ENCODE measurements at regions not wholly inside any gene's neighbourhood (a gene's known extent, or its start where the extent isn't known, plus 50 kb on each side); places are given as distances from the start of the nearest gene placed in this dataset.

DNA sequence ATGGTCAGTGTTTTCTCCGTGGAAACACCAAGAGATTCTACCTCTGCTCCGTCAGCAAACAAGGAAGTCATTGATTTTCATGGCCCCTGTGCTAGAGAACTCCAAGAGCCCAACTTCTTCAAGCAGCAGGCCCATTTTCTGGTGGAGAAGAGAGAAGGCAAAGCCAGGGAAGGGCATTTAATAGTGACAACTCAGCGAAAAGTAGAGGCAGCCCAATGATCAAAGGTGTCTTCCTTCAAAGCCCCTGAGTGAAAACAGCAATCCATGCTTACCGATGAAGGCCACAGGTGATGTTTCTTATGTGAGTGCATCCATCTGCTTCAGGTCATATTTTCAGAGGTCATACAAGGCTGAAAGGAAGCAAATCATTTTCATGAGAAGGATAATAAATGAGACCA is 77.3 kb downstream of the VCPKMT start:
- peak overlapping the region; percentile 52 for H3K27ac ChIP-seq
- TF ChIP-seq POLR2AphosphoS5 (IDR thresholded peaks at IDR 0.05; ENCODE audit: insufficient read depth in 1 of 2, low read depth in 1 of 2), result no peak
- TF ChIP-seq POLR2A (IDR thresholded peaks at IDR 0.05), result no peak
- TF ChIP-seq, protein P1, sequence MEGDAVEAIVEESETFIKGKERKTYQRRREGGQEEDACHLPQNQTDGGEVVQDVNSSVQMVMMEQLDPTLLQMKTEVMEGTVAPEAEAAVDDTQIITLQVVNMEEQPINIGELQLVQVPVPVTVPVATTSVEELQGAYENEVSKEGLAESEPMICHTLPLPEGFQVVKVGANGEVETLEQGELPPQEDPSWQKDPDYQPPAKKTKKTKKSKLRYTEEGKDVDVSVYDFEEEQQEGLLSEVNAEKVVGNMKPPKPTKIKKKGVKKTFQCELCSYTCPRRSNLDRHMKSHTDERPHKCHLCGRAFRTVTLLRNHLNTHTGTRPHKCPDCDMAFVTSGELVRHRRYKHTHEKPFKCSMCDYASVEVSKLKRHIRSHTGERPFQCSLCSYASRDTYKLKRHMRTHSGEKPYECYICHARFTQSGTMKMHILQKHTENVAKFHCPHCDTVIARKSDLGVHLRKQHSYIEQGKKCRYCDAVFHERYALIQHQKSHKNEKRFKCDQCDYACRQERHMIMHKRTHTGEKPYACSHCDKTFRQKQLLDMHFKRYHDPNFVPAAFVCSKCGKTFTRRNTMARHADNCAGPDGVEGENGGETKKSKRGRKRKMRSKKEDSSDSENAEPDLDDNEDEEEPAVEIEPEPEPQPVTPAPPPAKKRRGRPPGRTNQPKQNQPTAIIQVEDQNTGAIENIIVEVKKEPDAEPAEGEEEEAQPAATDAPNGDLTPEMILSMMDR (IDR thresholded peaks at IDR 0.05), result no peak
- peaks cover 46% of the 10 kb centered on the region for H3K4me1 ChIP-seq
- H3K27me3 ChIP-seq, result no peaks in the 10 kb centered on the region
- intact Hi-C loops (cut with DNase I), result loop anchor here (10.0 kb wide), 1 partner anchor 54 kb away; no protein-coding TSS in a partner anchor
- no peaks in the 10 kb centered on the region for H3K9me3 ChIP-seq
- no peak overlapping the region for H3K4me3 ChIP-seq
- H3K36me3 ChIP-seq, result no peaks in the 10 kb centered on the region
- DNase-seq (ENCODE audit: extremely low spot score in 2 of 2), result no peak

DNA sequence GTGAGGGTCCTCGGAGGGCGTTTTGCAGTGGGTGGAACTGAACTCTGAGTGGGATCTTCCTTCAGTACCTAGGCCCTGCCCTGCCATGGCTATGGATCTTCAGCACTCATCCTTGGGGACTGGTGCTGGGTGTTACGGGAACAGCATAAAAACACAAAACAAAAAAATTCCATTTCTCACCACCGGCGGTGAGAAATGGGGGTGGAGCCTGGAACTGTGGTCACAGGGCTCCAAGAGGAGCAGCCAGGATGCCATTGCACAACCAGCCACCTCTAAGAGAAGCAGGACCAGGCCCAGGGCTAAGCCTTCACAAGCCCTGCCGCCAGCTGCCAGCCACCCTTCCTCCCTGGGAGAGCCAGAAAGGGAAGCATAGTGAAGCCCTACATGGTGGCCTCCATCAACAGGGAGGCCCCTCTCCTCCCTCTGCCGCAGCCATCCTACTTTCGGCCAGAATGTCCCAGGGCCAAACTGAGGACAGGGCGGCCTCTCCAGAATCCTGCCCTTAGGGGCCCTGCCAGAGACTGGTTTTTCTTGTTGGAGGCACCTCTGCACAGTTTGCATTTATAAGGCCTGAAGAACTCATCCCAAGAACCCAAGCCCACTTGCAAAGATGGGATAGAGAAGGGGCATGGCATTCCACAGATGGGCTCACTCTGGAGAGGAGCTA is 76.5 kb downstream of the VCPKMT start:
- peaks cover 53% of the 10 kb centered on the region for H3K4me1 ChIP-seq
- no peaks in the 10 kb centered on the region for H3K9me3 ChIP-seq
- intact Hi-C loops (cut with DNase I), result loop anchor here (10.0 kb wide), 1 partner anchor 55 kb away; no protein-coding TSS in a partner anchor
- H3K27me3 ChIP-seq, result no peaks in the 10 kb centered on the region
- no peak for TF ChIP-seq POLR2A (IDR thresholded peaks at IDR 0.05)
- H3K27ac ChIP-seq, result peak overlapping the region; percentile 52
- DNase-seq (ENCODE audit: extremely low spot score in 2 of 2), result no peak
- H3K4me3 ChIP-seq, result no peak overlapping the region
- H3K36me3 ChIP-seq, result no peaks in the 10 kb centered on the region

GRCh38 chr14:50040401-50040775 is 76.0 kb downstream of the VCPKMT start:
- Histone ChIP-seq H3K36me3 (no peaks in the 10 kb centered on the region), H3K4me3 (no peak overlapping the region), H3K4me1 (peaks cover 57% of the 10 kb centered on the region), H3K27ac (peak overlapping the region; percentile 52), H3K9me3 (no peaks in the 10 kb centered on the region), H3K27me3 (no peaks in the 10 kb centered on the region)
- TF ChIP-seq, protein P1 (IDR thresholded peaks at IDR 0.05), result no peak
- TF ChIP-seq POLR2A (IDR thresholded peaks at IDR 0.05) (no peak), POLR2AphosphoS5 (IDR thresholded peaks at IDR 0.05; ENCODE audit: insufficient read depth in 1 of 2, low read depth in 1 of 2) (no peak)
- intact Hi-C loops (cut with DNase I), result no loop called here
- DNase-seq (ENCODE audit: extremely low spot score in 2 of 2), result no peak

- intact Hi-C loops (cut with DNase I), result no loop called here
- Histone ChIP-seq H3K27ac (peak overlapping the region; percentile 52), H3K4me1 (peaks cover 63% of the 10 kb centered on the region), H3K27me3 (no peaks in the 10 kb centered on the region), H3K36me3 (no peaks in the 10 kb centered on the region), H3K9me3 (no peaks in the 10 kb centered on the region), H3K4me3 (no peak overlapping the region)
- no peak for DNase-seq (ENCODE audit: extremely low spot score in 2 of 2)
- TF ChIP-seq POLR2AphosphoS5 (IDR thresholded peaks at IDR 0.05; ENCODE audit: insufficient read depth in 1 of 2, low read depth in 1 of 2) (no peak), POLR2A (IDR thresholded peaks at IDR 0.05) (no peak)
- TF ChIP-seq, protein P1 (IDR thresholded peaks at IDR 0.05), result no peak
Measured at GRCh38 chr14:50040895-50041465, 75.4 kb downstream of the VCPKMT start.

GRCh38 chr14:50041980-50042379 is 74.4 kb downstream of the VCPKMT start:
- TF ChIP-seq, protein P1 (IDR thresholded peaks at IDR 0.05), result no peak
- no peak for TF ChIP-seq POLR2AphosphoS5 (IDR thresholded peaks at IDR 0.05; ENCODE audit: insufficient read depth in 1 of 2, low read depth in 1 of 2)
- no peak for TF ChIP-seq POLR2A (IDR thresholded peaks at IDR 0.05)
- no peak overlapping the region for H3K4me3 ChIP-seq
- intact Hi-C loops (cut with DNase I), result no loop called here
- no peaks in the 10 kb centered on the region for H3K36me3 ChIP-seq
- H3K9me3 ChIP-seq, result no peaks in the 10 kb centered on the region
- no peak overlapping the region for H3K27ac ChIP-seq
- DNase-seq (ENCODE audit: extremely low spot score in 2 of 2), result no peak
- peaks cover 64% of the 10 kb centered on the region for H3K4me1 ChIP-seq
- no peaks in the 10 kb centered on the region for H3K27me3 ChIP-seq

Data from vagina (tissue), 2 donors.